AG09309 (cell line): ENCODE measurements at regions not wholly inside any gene's neighbourhood (a gene's known extent, or its start where the extent isn't known, plus 50 kb on each side); places are given as distances from the start of the nearest gene placed in this dataset.
"Not testable (repeated sequence)": the region's sequence is repeated elsewhere in the genome, so short reads cannot be mapped to it uniquely, and the experiment has no call there.

Experiments used
- DNase-seq: peaks from one replicate; pipeline ENCODE4 v3.0.0-alpha.2; 2010; ENCODE audit warnings: low read depth
- H3K4me3 ChIP-seq: 2 replicates; pipeline ENCODE4 v1.5.1; 2011; ENCODE audit warnings: mild to moderate bottlenecking, low read depth, low read length, moderate library complexity; ENCODE audit not compliant: control insufficient read depth
- TF ChIP-seq, protein P1 (sequence below): IDR thresholded peaks from 2 replicates; pipeline ENCODE4 v1.5.1; 2011; ENCODE audit warnings: mild to moderate bottlenecking, low read depth, low read length, inconsistent platforms; ENCODE audit not compliant: insufficient read depth, control insufficient read depth; ENCODE audit errors: missing control alignments

GRCh38 chr6:16901782-16902181 is 140.5 kb upstream of the ATXN1 start:
- DNase-seq, result no peak
- H3K4me3 ChIP-seq, result no peak overlapping the region
- TF ChIP-seq, protein P1, sequence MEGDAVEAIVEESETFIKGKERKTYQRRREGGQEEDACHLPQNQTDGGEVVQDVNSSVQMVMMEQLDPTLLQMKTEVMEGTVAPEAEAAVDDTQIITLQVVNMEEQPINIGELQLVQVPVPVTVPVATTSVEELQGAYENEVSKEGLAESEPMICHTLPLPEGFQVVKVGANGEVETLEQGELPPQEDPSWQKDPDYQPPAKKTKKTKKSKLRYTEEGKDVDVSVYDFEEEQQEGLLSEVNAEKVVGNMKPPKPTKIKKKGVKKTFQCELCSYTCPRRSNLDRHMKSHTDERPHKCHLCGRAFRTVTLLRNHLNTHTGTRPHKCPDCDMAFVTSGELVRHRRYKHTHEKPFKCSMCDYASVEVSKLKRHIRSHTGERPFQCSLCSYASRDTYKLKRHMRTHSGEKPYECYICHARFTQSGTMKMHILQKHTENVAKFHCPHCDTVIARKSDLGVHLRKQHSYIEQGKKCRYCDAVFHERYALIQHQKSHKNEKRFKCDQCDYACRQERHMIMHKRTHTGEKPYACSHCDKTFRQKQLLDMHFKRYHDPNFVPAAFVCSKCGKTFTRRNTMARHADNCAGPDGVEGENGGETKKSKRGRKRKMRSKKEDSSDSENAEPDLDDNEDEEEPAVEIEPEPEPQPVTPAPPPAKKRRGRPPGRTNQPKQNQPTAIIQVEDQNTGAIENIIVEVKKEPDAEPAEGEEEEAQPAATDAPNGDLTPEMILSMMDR, result no peak

DNA sequence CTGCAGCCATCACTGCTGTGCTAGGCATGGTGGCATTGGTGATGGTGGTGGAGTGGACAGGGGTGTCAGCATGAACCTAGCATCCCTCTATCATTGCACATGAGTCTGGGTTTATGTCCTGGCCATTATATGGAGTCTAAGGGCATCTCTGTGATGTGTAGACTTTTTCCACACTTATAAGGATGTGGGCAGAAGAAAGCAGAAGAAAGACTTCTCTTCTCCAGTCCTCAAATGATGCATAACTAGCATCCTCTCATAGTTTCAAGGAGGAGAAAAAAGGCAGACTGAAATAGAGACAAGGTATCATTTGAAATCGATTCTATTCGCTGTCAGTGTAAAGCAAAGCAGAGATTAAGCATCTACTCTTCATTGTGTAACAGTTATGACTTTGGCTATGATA is 140.0 kb upstream of the ATXN1 start:
- TF ChIP-seq, protein P1, result no peak
- H3K4me3 ChIP-seq, result no peak overlapping the region
- DNase-seq, result no peak

DNA sequence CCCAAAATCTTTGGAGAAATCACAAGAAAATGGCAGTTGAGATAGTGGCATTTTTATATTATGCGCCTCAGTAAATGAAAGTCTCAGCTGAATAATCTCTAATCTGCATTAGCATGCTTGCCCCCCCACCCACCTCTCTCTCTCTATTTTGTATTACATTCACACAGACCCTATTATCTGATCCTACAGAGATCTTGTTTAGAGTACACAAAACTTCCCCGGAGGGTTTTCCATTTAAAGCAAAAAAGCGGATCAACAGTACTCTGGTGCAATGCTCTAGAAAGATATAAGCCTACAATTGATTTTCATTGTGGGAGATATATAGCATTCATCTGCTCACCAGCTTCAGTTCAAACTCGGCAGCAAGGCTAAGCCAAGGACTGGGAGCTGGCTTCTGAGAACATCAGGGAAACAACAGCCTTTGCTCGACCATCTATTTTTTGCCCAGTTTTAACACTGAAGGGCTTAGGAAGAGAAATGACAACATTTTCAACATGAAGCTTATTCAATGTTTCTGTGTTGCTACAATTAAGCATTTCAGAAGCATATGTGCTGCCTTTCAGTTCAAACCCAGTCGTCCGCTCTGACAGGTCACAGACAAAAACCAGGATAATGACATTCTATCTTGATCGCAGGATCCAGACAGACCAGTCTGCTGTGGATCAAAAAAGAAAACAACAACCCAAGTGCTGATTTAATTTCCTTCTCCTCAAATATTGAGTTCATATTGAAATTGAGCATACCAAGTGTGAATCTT is 137.6 kb upstream of the ATXN1 start:
- TF ChIP-seq, protein P1, result no peak
- H3K4me3 ChIP-seq, result no peak overlapping the region
- no peak for DNase-seq

GRCh38 chr6:16897669-16898068 is 136.4 kb upstream of the ATXN1 start:
- TF ChIP-seq, protein P1, result no peak
- no peak for DNase-seq
- no peak overlapping the region for H3K4me3 ChIP-seq

GRCh38 chr6:16894301-16894700 is 133.0 kb upstream of the ATXN1 start:
- H3K4me3 ChIP-seq, result no peak overlapping the region
- TF ChIP-seq, protein P1, result no peak
- no peak for DNase-seq

DNA sequence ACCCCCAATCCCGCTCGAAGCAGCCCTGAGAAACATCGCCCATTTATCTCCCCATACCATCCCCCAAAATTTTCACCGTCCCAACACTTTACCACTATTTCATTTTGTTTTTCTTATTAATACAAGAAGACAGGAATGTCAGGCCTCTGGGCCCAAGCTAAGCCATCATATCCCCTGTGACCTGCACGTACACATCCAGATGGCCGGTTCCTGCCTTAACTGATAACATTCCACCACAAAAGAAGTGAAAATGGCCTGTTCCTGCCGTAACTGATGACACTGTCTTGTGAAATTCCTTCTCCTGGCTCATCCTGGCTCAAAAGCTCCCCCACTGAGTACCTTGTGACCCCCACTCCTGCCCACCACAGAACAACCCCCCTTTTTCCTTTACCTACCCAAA is 129.8 kb upstream of the ATXN1 start:
- H3K4me3 ChIP-seq, DNase-seq: not testable (repeated sequence)

DNA sequence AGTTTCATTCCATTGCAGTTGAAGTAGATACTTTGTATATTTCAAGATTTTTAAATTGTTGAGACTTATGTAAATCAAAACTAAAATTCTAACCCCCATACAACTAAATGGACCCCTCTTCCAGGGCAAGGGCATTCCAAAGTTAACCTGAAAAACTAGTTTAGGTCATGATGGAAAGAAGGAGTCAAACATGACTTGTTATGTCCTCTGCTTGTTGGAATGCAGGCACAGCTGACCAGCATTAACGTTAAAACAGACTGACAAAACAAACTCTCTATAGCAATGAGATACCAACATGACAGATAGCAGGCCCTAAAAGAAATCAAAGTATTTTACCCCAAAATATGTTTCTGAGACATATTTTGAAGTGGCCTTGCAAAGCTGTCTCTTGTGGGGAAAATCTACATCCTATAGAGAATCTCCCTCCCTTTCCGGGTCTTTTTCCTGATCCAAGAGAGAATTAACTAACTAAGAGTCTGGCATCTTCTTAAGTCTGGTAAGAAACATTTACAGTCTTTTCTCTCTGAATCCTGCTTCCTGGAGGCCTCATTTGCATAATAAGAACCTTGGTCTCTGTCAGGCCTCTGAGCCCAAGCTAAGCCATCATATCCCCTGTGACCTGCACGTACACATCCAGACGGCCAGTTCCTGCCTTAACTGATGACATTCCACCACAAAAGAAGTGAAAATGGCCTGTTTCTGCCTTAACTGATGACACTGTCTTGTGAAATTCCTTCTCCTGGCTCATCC is 124.3 kb upstream of the ATXN1 start:
- TF ChIP-seq, protein P1, result no peak
- no peak overlapping the region for H3K4me3 ChIP-seq
- no peak for DNase-seq
